HepG2 (cell line): ENCODE measurements at regions not wholly inside any gene's neighbourhood (a gene's known extent, or its start where the extent isn't known, plus 50 kb on each side); places are given as distances from the start of the nearest gene placed in this dataset.
"Not testable (repeated sequence)": the region's sequence is repeated elsewhere in the genome, so short reads cannot be mapped to it uniquely, and the experiment has no call there.

Experiments
- ATAC-seq: fragments of 200-7000 bp; cut with Tn5 transposase; 3 replicates; pipeline ENCODE4 v1.9.1; 2020; ENCODE audit warnings: mild to moderate bottlenecking, moderate library complexity
- BruUV-seq: library from RNA; stranded (reverse); fragments of 400-500 nt; replicated peaks from 2 replicates; lab custom pipeline; 2021; lab: Mats Ljungman, UMichigan
- CTCF ChIA-PET: fragments of 300-600 bp; formaldehyde crosslinking; extraction: SDS; loops from one replicate; lab custom pipeline; 2021; ENCODE audit warnings: low total read pairs, inconsistent platforms, low intra/inter-chr PET ratio; lab: Yijun Ruan, JAX
- POLR2A ChIA-PET: fragments of 350-600 bp; sonication (Branson Sonifier 250); formaldehyde crosslinking; loops from one replicate; lab custom pipeline; 2020; ENCODE audit warnings: antibody characterized with exemption, inconsistent platforms; lab: Yijun Ruan, JAX
- DNase-seq: peaks from one replicate; pipeline ENCODE4 v3.0.0-alpha.2; 2015; ENCODE audit warnings: low spot score
- FAIRE-seq: peaks from 3 replicates; lab custom pipeline; 2011; peaks lifted over from hg19 to GRCh38; lab: Jason Lieb, UNC
- H2AFZ ChIP-seq: one replicate; pipeline ENCODE4 v1.6.1; 2011; ENCODE audit warnings: low read length, inconsistent platforms
- H3K27ac ChIP-seq: fragments of 300-600 bp; 3 replicates; pipeline ENCODE4 v1.8.0; 2011; ENCODE audit warnings: mixed run types, mild to moderate bottlenecking, mixed read lengths, low read length, inconsistent platforms; ENCODE audit not compliant: insufficient read depth; ENCODE audit errors: extremely low read length
- H3K27me3 ChIP-seq, 2 experiments: fragments of 200-600 bp in 1 of 2; 2 replicates in 1 of 2; 3 replicates in 1 of 2; pipeline versions ENCODE4 v1.6.0 to v1.8.0; 2011; ENCODE audit warnings: low read length in 2 of 2, mild to moderate bottlenecking in 2 of 2, moderate library complexity in 2 of 2, inconsistent platforms in 1 of 2; ENCODE audit not compliant: insufficient read depth in 2 of 2, control insufficient read depth in 1 of 2
- H3K36me3 ChIP-seq, 2 experiments: fragments of 200-600 bp in 1 of 2; replicated peaks in 1 of 2; 2 replicates in 1 of 2; 3 replicates in 1 of 2; pipeline versions ENCODE4 v1.5.1 to v1.8.0; 2011; ENCODE audit warnings: low read length in 2 of 2, inconsistent platforms in 1 of 2; ENCODE audit not compliant: insufficient read depth in 2 of 2, control insufficient read depth in 1 of 2
- H3K4me1 ChIP-seq: 2 replicates; pipeline ENCODE4 v1.5.1; 2012; ENCODE audit warnings: low read length, inconsistent platforms; ENCODE audit not compliant: insufficient read depth
- H3K4me2 ChIP-seq: 2 replicates; pipeline ENCODE4 v1.6.0; 2011; ENCODE audit warnings: low read depth, low read length, inconsistent platforms
- H3K4me3 ChIP-seq, 3 experiments: fragments of 200-600 bp in 1 of 3; sonication (generic), shearing (Covaris generic) in 1 of 3; replicated peaks in 1 of 3; 2 replicates each; pipeline ENCODE4 v1.5.1; 2011 to 2016; ENCODE audit warnings: low read length in 3 of 3, inconsistent platforms in 2 of 3, low read depth in 2 of 3, mild to moderate bottlenecking in 2 of 3, control low read depth in 1 of 3, mixed read lengths in 1 of 3; ENCODE audit not compliant: insufficient read depth in 1 of 3
- H3K79me2 ChIP-seq: one replicate; pipeline ENCODE4 v1.6.1; 2011; ENCODE audit warnings: low read length, inconsistent platforms; ENCODE audit not compliant: insufficient read depth
- H3K9ac ChIP-seq: 2 replicates; pipeline ENCODE4 v1.6.0; 2011; ENCODE audit warnings: mild to moderate bottlenecking, low read depth, low read length, inconsistent platforms; ENCODE audit not compliant: insufficient read depth
- H3K9me3 ChIP-seq: 2 replicates; pipeline ENCODE4 v1.5.1; 2012; ENCODE audit warnings: mild to moderate bottlenecking, low read length
- H4K20me1 ChIP-seq: 2 replicates; pipeline ENCODE4 v1.6.0; 2011; ENCODE audit warnings: inconsistent platforms, mild to moderate bottlenecking, low read length, moderate library complexity; ENCODE audit not compliant: insufficient read depth
- FOSL2 ChIP-seq: sonication (generic); formaldehyde crosslinking; IDR thresholded peaks from 2 replicates; pipeline ENCODE4 v1.4.0; 2020; ENCODE audit warnings: missing genetic modification reagents
- FOXK1 ChIP-seq: sonication (generic); formaldehyde crosslinking; IDR thresholded peaks from 2 replicates; pipeline ENCODE4 v1.4.0; 2020; ENCODE audit warnings: low read depth, missing genetic modification reagents, borderline replicate concordance
- KLF11 ChIP-seq: IDR thresholded peaks from 2 replicates; pipeline ENCODE4 v1.6.1; 2016; ENCODE audit warnings: missing compliant biosample characterization
- MAFK ChIP-seq, 2 experiments: IDR thresholded peaks in 1 of 2; conservative IDR thresholded peaks in 1 of 2; 2 replicates each; pipeline ENCODE4 v1.6.1; 2011; ENCODE audit warnings: improper control_type of control experiment in 2 of 2, low read length in 2 of 2
- STAG1 ChIP-seq: sonication (generic); formaldehyde crosslinking; IDR thresholded peaks from 2 replicates; pipeline ENCODE4 v1.4.0; 2020; ENCODE audit warnings: missing genetic modification reagents
- TRIM24 ChIP-seq: sonication (generic); formaldehyde crosslinking; IDR thresholded peaks from 2 replicates; pipeline ENCODE4 v1.8.0; 2022; ENCODE audit warnings: mild to moderate bottlenecking, missing genetic modification reagents
- ZEB1 ChIP-seq: IDR thresholded peaks from 2 replicates; pipeline ENCODE4 v1.6.1; 2012; ENCODE audit warnings: mild to moderate bottlenecking, low read depth, inconsistent platforms; ENCODE audit not compliant: insufficient replicate concordance
- ZNF10 ChIP-seq: sonication (generic); formaldehyde crosslinking; IDR thresholded peaks from 2 replicates; pipeline ENCODE4 v1.4.0; 2020; ENCODE audit warnings: mild to moderate bottlenecking, low read depth, missing genetic modification reagents, borderline replicate concordance
- ZNF317 ChIP-seq: sonication (generic); formaldehyde crosslinking; IDR thresholded peaks from 2 replicates; pipeline ENCODE4 v1.5.0; 2020; ENCODE audit warnings: mild to moderate bottlenecking, missing genetic modification reagents
- ZNF335 ChIP-seq: sonication (generic); formaldehyde crosslinking; IDR thresholded peaks from 2 replicates; pipeline ENCODE4 v1.4.0; 2020; ENCODE audit warnings: missing genetic modification reagents
- ZNF343 ChIP-seq: sonication (generic); formaldehyde crosslinking; IDR thresholded peaks from 2 replicates; pipeline ENCODE4 v1.4.0; 2020; ENCODE audit warnings: mild to moderate bottlenecking, missing genetic modification reagents
- ZNF652 ChIP-seq: IDR thresholded peaks from 2 replicates; pipeline ENCODE4 v1.6.1; 2016; ENCODE audit warnings: low read depth, borderline replicate concordance
- ZNF850 ChIP-seq: sonication (generic); formaldehyde crosslinking; conservative IDR thresholded peaks from 2 replicates; pipeline ENCODE4 v1.9.0; 2021; ENCODE audit warnings: mild to moderate bottlenecking, missing genetic modification reagents
- WGBS: methylation state at CpG from one replicate; pipeline ENCODE4 v1.1.6; 2017; ENCODE audit warnings: low lambda C conversion rate; 5-methylcytosine and 5-hydroxymethylcytosine counted together
- in situ Hi-C: cut with HindIII; loops from 2 replicates; pipeline ENCODE4 v1.10.0; 2017; ENCODE audit warnings: low pct_unique_long_range_greater_than_20kb; ENCODE audit not compliant: extremely low pct_ligation_motif_present
- intact Hi-C: fragments of 100-400 bp; cut with micrococcal nuclease; formaldehyde crosslinking; loops from one replicate; pipeline ENCODE4 v1.10.0; 2022; ENCODE audit not compliant: unreplicated experiment
- TF ChIP-seq, protein P1 (sequence below): sonication (generic); formaldehyde crosslinking; IDR thresholded peaks from 2 replicates; pipeline ENCODE4 v1.5.0; 2020; ENCODE audit warnings: mild to moderate bottlenecking, missing genetic modification reagents, moderate library complexity
- TF ChIP-seq, protein P2 (sequence below): sonication (generic); formaldehyde crosslinking; IDR thresholded peaks from 2 replicates; pipeline ENCODE4 v1.4.0; 2020; ENCODE audit warnings: missing genetic modification reagents, mild to moderate bottlenecking, borderline replicate concordance

DNA sequence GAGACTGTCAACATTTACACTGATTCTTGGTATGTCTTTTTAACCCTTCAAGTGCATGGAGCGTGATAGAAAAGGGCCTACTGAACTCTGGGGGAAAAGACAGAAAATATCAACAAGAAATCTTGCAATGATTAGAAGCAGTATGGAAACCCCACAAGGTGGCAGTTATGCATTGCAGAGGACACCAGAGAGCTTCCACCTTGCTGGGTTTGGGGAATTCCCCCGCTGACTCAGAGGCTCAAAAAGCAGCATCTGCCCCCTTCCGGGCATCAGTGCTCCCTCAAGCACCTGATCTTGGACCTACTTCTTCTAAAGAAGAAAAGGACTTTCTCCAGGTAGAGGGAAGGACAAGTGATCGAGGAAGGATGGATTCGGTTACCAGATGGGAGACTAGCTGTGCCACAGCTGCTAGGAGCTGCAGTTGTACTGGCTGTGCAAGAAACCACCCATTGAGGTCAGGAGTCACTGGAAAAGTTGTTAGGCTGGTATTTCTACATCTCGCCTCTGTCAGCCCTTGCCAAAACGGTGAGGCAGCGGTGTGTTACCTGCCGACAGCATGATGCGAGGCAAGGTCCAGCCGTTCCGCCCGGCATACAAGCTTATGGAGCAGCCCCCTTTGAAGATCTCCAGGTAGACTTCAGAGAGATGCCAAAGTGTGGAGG is 102.8 kb upstream of the OSBPL11 start:
- H3K36me3 ChIP-seq, in situ Hi-C loops, intact Hi-C loops: not testable (repeated sequence)
- 81% methylated on average over 11 of the region's 13 CpGs for WGBS
- TF ChIP-seq STAG1 (peak; percentile 54), ZNF652 (CRISPR knock-in tag) (peak; percentile 80), FOSL2 (peak; percentile 76)
- TF ChIP-seq, protein P1, sequence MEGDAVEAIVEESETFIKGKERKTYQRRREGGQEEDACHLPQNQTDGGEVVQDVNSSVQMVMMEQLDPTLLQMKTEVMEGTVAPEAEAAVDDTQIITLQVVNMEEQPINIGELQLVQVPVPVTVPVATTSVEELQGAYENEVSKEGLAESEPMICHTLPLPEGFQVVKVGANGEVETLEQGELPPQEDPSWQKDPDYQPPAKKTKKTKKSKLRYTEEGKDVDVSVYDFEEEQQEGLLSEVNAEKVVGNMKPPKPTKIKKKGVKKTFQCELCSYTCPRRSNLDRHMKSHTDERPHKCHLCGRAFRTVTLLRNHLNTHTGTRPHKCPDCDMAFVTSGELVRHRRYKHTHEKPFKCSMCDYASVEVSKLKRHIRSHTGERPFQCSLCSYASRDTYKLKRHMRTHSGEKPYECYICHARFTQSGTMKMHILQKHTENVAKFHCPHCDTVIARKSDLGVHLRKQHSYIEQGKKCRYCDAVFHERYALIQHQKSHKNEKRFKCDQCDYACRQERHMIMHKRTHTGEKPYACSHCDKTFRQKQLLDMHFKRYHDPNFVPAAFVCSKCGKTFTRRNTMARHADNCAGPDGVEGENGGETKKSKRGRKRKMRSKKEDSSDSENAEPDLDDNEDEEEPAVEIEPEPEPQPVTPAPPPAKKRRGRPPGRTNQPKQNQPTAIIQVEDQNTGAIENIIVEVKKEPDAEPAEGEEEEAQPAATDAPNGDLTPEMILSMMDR (CRISPR knock-in tag): peak; percentile 44
- TF ChIP-seq, all 625 proteins: peak for 4; not testable (repeated sequence) for 621
- H3K9me3 ChIP-seq, H3K4me3 ChIP-seq, BruUV-seq, H4K20me1 ChIP-seq, H2AFZ ChIP-seq, H3K79me2 ChIP-seq, FAIRE-seq, H3K27me3 ChIP-seq, DNase-seq, ATAC-seq, CTCF ChIA-PET: not testable (repeated sequence)
- Histone ChIP-seq H3K4me2 (peak overlapping the region; percentile 72), H3K9ac (peak overlapping the region; percentile 65; the same call in 1 of the 2 replicates), H3K4me1 (peaks cover 37% of the 10 kb centered on the region), H3K27ac (peak overlapping the region; percentile 61)
- POLR2A ChIA-PET: interaction anchor here (1.1 to 2.2 kb wide), 3 partner anchors 44 to 103 kb away, joined by 4 to 17 read pairs (median 4); partner anchors contain the start of gene OSBPL11

DNA sequence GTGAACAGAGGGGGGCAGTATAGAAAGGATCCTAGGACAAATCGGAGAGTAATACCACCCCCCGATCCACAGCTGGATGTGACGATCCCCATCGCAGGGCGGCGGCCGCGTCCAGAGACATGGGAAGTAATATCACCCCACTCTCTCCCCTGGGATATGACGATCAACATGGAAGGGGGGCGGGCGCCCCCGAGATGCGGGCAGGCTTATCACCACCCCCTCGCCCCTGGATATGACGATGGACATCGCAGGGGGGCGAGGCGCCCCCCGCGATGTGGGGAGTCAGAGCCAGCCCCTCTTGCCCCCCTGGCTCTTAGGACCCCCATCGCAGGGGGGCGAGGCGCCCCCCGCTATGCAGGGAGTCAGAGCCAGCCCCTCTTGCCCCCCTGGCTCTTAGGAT is 120.4 kb upstream of the OSBPL11 start:
- in situ Hi-C loops (no loop called here), intact Hi-C loops (no loop called here)
- DNase-seq (no peak), ATAC-seq (no peak), FAIRE-seq (no peak)
- ChIA-PET CTCF (no interaction called here), POLR2A (no interaction called here)
- Histone ChIP-seq H3K36me3 (no peaks in the 10 kb centered on the region), H4K20me1 (no peaks in the 10 kb centered on the region), H3K4me1 (peaks cover 17% of the 10 kb centered on the region), H2AFZ (no peak overlapping the region), H3K27me3 (no peaks in the 10 kb centered on the region), H3K79me2 (no peaks in the 10 kb centered on the region), H3K4me3 (no peak overlapping the region), H3K9me3 (no peaks in the 10 kb centered on the region), H3K4me2 (no peak overlapping the region), H3K27ac (no peak overlapping the region), H3K9ac (no peak overlapping the region)
- WGBS: 80% methylated on average over 10 of the region's 24 CpGs
- BruUV-seq: no TSS peak
- no peak for TF ChIP-seq MAFK (conservative IDR thresholded peaks at IDR 0.05 in 1 of 2, IDR thresholded peaks at IDR 0.05 in 1 of 2; ENCODE audit: low read length in 2 of 2)
- TF ChIP-seq, protein P2, sequence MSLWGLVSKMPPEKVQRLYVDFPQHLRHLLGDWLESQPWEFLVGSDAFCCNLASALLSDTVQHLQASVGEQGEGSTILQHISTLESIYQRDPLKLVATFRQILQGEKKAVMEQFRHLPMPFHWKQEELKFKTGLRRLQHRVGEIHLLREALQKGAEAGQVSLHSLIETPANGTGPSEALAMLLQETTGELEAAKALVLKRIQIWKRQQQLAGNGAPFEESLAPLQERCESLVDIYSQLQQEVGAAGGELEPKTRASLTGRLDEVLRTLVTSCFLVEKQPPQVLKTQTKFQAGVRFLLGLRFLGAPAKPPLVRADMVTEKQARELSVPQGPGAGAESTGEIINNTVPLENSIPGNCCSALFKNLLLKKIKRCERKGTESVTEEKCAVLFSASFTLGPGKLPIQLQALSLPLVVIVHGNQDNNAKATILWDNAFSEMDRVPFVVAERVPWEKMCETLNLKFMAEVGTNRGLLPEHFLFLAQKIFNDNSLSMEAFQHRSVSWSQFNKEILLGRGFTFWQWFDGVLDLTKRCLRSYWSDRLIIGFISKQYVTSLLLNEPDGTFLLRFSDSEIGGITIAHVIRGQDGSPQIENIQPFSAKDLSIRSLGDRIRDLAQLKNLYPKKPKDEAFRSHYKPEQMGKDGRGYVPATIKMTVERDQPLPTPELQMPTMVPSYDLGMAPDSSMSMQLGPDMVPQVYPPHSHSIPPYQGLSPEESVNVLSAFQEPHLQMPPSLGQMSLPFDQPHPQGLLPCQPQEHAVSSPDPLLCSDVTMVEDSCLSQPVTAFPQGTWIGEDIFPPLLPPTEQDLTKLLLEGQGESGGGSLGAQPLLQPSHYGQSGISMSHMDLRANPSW (CRISPR knock-in tag): no peak
- TF ChIP-seq ZEB1: no peak
- no peak for TF ChIP-seq ZNF317 (CRISPR knock-in tag)
- TF ChIP-seq ZNF335 (CRISPR knock-in tag): no peak
- no peak for TF ChIP-seq ZNF343 (CRISPR knock-in tag)
- TF ChIP-seq TRIM24 (CRISPR knock-in tag): no peak
- TF ChIP-seq FOXK1 (CRISPR knock-in tag): no peak
- no peak for TF ChIP-seq KLF11 (CRISPR knock-in tag)
- TF ChIP-seq ZNF850 (CRISPR knock-in tag): no peak
- no peak for TF ChIP-seq ZNF10 (CRISPR knock-in tag)
